Vagina (tissue), 2 donors: ENCODE measurements at regions not wholly inside any gene's neighbourhood (a gene's known extent, or its start where the extent isn't known, plus 50 kb on each side); places are given as distances from the start of the nearest gene placed in this dataset.

Experiments
- CTCF ChIP-seq, 3 experiments: fragments of 450-650 bp in 2 of 3; fragments of 200-600 bp in 1 of 3; sonication (generic) in 1 of 3; IDR thresholded peaks; one replicate each; pipeline ENCODE4 v1.5.1; 2017 to 2019; ENCODE audit warnings: antibody characterized with exemption in 3 of 3, mild to moderate bottlenecking in 2 of 3, moderate library complexity in 2 of 3
- POLR2A ChIP-seq, 2 donors: fragments of 450-650 bp; IDR thresholded peaks; one replicate each; pipeline ENCODE4 v1.6.1; 2017; ENCODE audit warnings: antibody characterized with exemption in 2 of 2, mild to moderate bottlenecking in 2 of 2, moderate library complexity in 2 of 2
- POLR2AphosphoS5 ChIP-seq, 2 donors: sonication (generic); formaldehyde crosslinking; IDR thresholded peaks; one replicate each; pipeline ENCODE4 v1.9.0; 2017; ENCODE audit warnings: antibody characterized with exemption in 2 of 2, mild to moderate bottlenecking in 2 of 2, low read depth in 1 of 2; ENCODE audit not compliant: insufficient read depth in 1 of 2

- TF ChIP-seq CTCF (IDR thresholded peaks at IDR 0.05) (no peak), POLR2AphosphoS5 (IDR thresholded peaks at IDR 0.05; ENCODE audit: insufficient read depth in 1 of 2, low read depth in 1 of 2) (no peak), POLR2A (IDR thresholded peaks at IDR 0.05) (no peak)
These were observed 93.3 kb downstream of the EDN1 start for GRCh38 chr6:12383448-12383847.
